ENCODE measurements at regions not wholly inside any gene's neighbourhood (a gene's known extent, or its start where the extent isn't known, plus 50 kb on each side); places are given as distances from the start of the nearest gene placed in this dataset.
"Not testable (repeated sequence)": the region's sequence is repeated elsewhere in the genome, so short reads cannot be mapped to it uniquely, and the experiment has no call there.

DNA sequence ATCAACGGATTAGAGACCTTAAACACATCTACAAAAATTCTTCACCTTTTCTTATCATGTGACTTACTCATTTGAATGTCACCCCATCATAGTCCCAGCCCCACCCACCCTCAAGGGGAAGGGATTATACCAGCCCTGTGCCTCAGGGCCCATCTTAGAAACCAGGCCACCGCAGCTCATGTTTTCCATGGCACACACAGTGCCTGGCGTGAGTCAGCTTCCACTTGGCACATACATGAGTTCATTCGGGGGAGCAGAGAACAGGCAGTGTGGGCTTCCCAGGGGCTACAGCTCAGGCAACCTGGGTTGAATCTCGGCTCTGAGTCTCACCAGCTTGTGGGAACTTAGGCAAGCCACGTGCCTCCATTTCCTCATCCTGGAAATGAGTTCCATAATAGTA is 310.6 kb downstream of the NPHP4 start:
- Histone ChIP-seq H4K91ac (ENCODE audit: low read depth, low read length, poor library complexity) (no peak overlapping the region), H2BK120ac (ENCODE audit: low read depth, low read length) (no peak overlapping the region), H3K9ac (ENCODE audit: low read depth, low read length, poor library complexity) (no peak overlapping the region), H3K23ac (ENCODE audit: low read depth, low read length, poor library complexity) (no peak overlapping the region), H3K14ac (ENCODE audit: low read length) (no peak overlapping the region), H3K4me1 (ENCODE audit: control insufficient read depth in 2 of 2, insufficient read depth in 1 of 2, low read depth in 1 of 2, low read length in 2 of 2) (no peaks in the 10 kb centered on the region), H3K9me3 (replicated peaks in 1 of 2; ENCODE audit: control insufficient read depth in 2 of 2, insufficient read depth in 1 of 2, low read depth in 1 of 2, low read length in 2 of 2) (no peaks in the 10 kb centered on the region), H3K79me1 (ENCODE audit: low read depth, low read length) (no peaks in the 10 kb centered on the region), H2BK12ac (ENCODE audit: low read length) (no peak overlapping the region), H2AFZ (ENCODE audit: low read length) (no peak overlapping the region), H3K27me3 (ENCODE audit: control insufficient read depth in 3 of 3, insufficient read depth in 3 of 3, low read depth in 1 of 3, low read length in 3 of 3) (peaks cover 0 to 6% (median 0%) of the 10 kb centered on the region in 3 experiments), H2BK15ac (ENCODE audit: low read length) (no peak overlapping the region), H4K8ac (ENCODE audit: low read depth, low read length) (no peak overlapping the region), H3K4me2 (ENCODE audit: insufficient read depth, low read length, poor library complexity, severe bottlenecking) (no peak overlapping the region), H3K18ac (ENCODE audit: low read length) (no peak overlapping the region), H3K36me3 (replicated peaks in 1 of 2; ENCODE audit: control insufficient read depth in 2 of 2, insufficient read depth in 2 of 2, low read length in 2 of 2) (no peaks in the 10 kb centered on the region), H3K27ac (replicated peaks; ENCODE audit: low read length) (no peak overlapping the region), H3K4ac (ENCODE audit: low read length) (no peak overlapping the region), H2BK5ac (ENCODE audit: low read length) (no peak overlapping the region), H3K4me3 (ENCODE audit: low read length in 2 of 2) (no peak overlapping the region), H2AK5ac (ENCODE audit: low read depth, low read length) (no peak overlapping the region)
- DNase-seq (ENCODE audit: low spot score), result no peak
- no CpG with 5 or more reads among the region's 6 CpGs for WGBS, 2 donors (ENCODE audit: extremely low coverage in 2 of 2, insufficient read length in 2 of 2, insufficient replicate concordance in 1 of 2)

DNA sequence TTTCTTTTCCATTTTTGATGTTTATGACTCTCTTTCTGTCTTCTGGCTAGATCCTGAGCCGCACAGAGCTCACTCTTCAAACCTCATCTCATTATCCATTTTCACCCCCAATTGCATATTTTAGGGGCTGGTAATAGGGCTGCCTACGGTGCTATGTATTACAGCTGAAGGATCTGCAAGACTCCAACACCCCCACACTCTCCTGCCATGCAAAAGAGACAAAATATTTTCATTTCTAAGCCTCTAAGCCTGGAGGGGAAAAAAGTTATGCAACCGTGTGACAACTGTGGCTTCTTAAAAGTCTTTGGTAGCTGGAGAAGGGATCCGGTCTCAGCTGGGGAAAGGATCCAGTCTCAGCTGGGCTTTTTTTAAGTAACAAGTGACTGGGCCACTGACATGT is 311.6 kb downstream of the NPHP4 start:
- Histone ChIP-seq H3K4me3 (ENCODE audit: low read length in 2 of 2) (no peak overlapping the region), H3K4me2 (ENCODE audit: insufficient read depth, low read length, poor library complexity, severe bottlenecking) (no peak overlapping the region), H2AFZ (ENCODE audit: low read length) (no peak overlapping the region), H3K79me1 (ENCODE audit: low read depth, low read length) (no peaks in the 10 kb centered on the region), H2BK12ac (ENCODE audit: low read length) (no peak overlapping the region), H3K9ac (ENCODE audit: low read depth, low read length, poor library complexity) (no peak overlapping the region), H2AK5ac (ENCODE audit: low read depth, low read length) (no peak overlapping the region), H3K9me3 (replicated peaks in 1 of 2; ENCODE audit: control insufficient read depth in 2 of 2, insufficient read depth in 1 of 2, low read depth in 1 of 2, low read length in 2 of 2) (no peaks in the 10 kb centered on the region), H2BK5ac (ENCODE audit: low read length) (no peak overlapping the region), H3K14ac (ENCODE audit: low read length) (no peak overlapping the region), H3K4ac (ENCODE audit: low read length) (no peak overlapping the region), H3K36me3 (replicated peaks in 1 of 2; ENCODE audit: control insufficient read depth in 2 of 2, insufficient read depth in 2 of 2, low read length in 2 of 2) (no peaks in the 10 kb centered on the region), H3K23ac (ENCODE audit: low read depth, low read length, poor library complexity) (no peak overlapping the region), H3K27me3 (ENCODE audit: control insufficient read depth in 3 of 3, insufficient read depth in 3 of 3, low read depth in 1 of 3, low read length in 3 of 3) (peaks cover 0 to 6% (median 0%) of the 10 kb centered on the region in 3 experiments), H2BK120ac (ENCODE audit: low read depth, low read length) (no peak overlapping the region), H3K18ac (ENCODE audit: low read length) (no peak overlapping the region), H2BK15ac (ENCODE audit: low read length) (no peak overlapping the region), H4K91ac (ENCODE audit: low read depth, low read length, poor library complexity) (no peak overlapping the region), H3K27ac (replicated peaks; ENCODE audit: low read length) (no peak overlapping the region), H4K8ac (ENCODE audit: low read depth, low read length) (no peak overlapping the region), H3K4me1 (ENCODE audit: control insufficient read depth in 2 of 2, insufficient read depth in 1 of 2, low read depth in 1 of 2, low read length in 2 of 2) (no peaks in the 10 kb centered on the region)
- no CpG with 5 or more reads among the region's 4 CpGs for WGBS, 2 donors (ENCODE audit: extremely low coverage in 2 of 2, insufficient read length in 2 of 2, insufficient replicate concordance in 1 of 2)
- no peak for DNase-seq (ENCODE audit: low spot score)

DNA sequence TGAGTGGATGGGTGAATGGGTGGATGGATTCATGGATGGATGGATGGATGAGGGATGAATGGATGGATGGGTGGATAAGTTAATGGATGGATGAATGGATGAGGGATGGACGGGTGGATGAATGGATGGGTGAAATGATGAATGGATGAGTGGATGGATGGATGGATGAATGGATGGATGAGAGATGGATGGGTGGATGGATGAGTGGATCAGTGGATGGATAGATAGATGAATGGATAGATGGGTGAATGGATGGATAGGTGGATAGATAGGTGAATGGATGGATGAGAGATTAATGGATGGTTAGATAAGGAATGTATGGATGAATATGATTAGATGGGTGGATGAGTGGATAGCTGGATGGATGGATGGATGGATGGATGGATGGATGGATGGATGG is 313.5 kb downstream of the NPHP4 start:
- H3K23ac ChIP-seq (ENCODE audit: low read depth, low read length, poor library complexity), result no peak overlapping the region
- no peak overlapping the region for H2BK120ac ChIP-seq (ENCODE audit: low read depth, low read length)
- no peaks in the 10 kb centered on the region for H3K9me3 ChIP-seq (replicated peaks in 1 of 2; ENCODE audit: control insufficient read depth in 2 of 2, insufficient read depth in 1 of 2, low read depth in 1 of 2, low read length in 2 of 2)
- H3K4me2 ChIP-seq (ENCODE audit: insufficient read depth, low read length, poor library complexity, severe bottlenecking), result no peak overlapping the region
- 100% methylated on average over 1 of the region's 1 CpG for WGBS, 2 donors (ENCODE audit: extremely low coverage in 2 of 2, insufficient read length in 2 of 2, insufficient replicate concordance in 1 of 2)
- H2BK15ac ChIP-seq (ENCODE audit: low read length), result no peak overlapping the region
- H3K14ac ChIP-seq (ENCODE audit: low read length), result no peak overlapping the region
- H3K9ac ChIP-seq (ENCODE audit: low read depth, low read length, poor library complexity), result no peak overlapping the region
- H2BK5ac ChIP-seq (ENCODE audit: low read length), result no peak overlapping the region
- no peak overlapping the region for H2BK12ac ChIP-seq (ENCODE audit: low read length)
- H3K27me3 ChIP-seq (ENCODE audit: control insufficient read depth in 3 of 3, insufficient read depth in 3 of 3, low read depth in 1 of 3, low read length in 3 of 3), result peaks cover 0 to 6% (median 0%) of the 10 kb centered on the region in 3 experiments
- no peak overlapping the region for H3K18ac ChIP-seq (ENCODE audit: low read length)
- no peak overlapping the region for H3K4ac ChIP-seq (ENCODE audit: low read length)
- H3K36me3 ChIP-seq (replicated peaks in 1 of 2; ENCODE audit: control insufficient read depth in 2 of 2, insufficient read depth in 2 of 2, low read length in 2 of 2), result no peaks in the 10 kb centered on the region
- no peak overlapping the region for H4K8ac ChIP-seq (ENCODE audit: low read depth, low read length)
- no peaks in the 10 kb centered on the region for H3K79me1 ChIP-seq (ENCODE audit: low read depth, low read length)
- H3K27ac ChIP-seq (replicated peaks; ENCODE audit: low read length), result no peak overlapping the region
- H4K91ac ChIP-seq (ENCODE audit: low read depth, low read length, poor library complexity), result no peak overlapping the region
- no peak for DNase-seq (ENCODE audit: low spot score)
- H3K4me1 ChIP-seq (ENCODE audit: control insufficient read depth in 2 of 2, insufficient read depth in 1 of 2, low read depth in 1 of 2, low read length in 2 of 2), result no peaks in the 10 kb centered on the region
- no peak overlapping the region for H2AFZ ChIP-seq (ENCODE audit: low read length)
- H3K4me3 ChIP-seq (ENCODE audit: low read length in 2 of 2), result no peak overlapping the region
- H2AK5ac ChIP-seq (ENCODE audit: low read depth, low read length), result no peak overlapping the region

DNA sequence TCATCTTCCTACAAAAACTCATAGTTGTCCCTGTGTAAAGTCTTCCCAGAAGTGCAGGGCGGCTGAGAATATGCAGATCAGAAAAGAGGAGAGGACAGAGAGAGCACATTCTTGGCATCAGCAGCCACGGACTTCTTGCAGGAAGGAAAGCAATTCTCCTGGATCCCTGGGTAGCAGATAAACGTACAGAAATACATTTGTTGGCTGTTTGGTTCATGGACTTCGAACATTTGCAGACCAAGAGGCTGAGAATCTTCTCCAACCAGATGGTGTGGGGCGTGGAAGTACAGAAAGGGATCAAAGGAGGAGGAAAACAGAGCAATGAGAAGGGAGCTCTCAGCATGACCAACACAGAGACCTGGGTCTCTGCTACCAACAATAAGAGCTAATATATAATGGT is 319.9 kb downstream of the NPHP4 start:
- not testable (repeated sequence) for H3K23ac ChIP-seq (ENCODE audit: low read depth, low read length, poor library complexity); H2AK5ac ChIP-seq (ENCODE audit: low read depth, low read length); H2BK120ac ChIP-seq (ENCODE audit: low read depth, low read length); H3K79me1 ChIP-seq (ENCODE audit: low read depth, low read length); H3K18ac ChIP-seq (ENCODE audit: low read length); DNase-seq (ENCODE audit: low spot score); H2AFZ ChIP-seq (ENCODE audit: low read length); H3K4me3 ChIP-seq (ENCODE audit: low read length in 2 of 2); H2BK15ac ChIP-seq (ENCODE audit: low read length); H3K9ac ChIP-seq (ENCODE audit: low read depth, low read length, poor library complexity); H4K91ac ChIP-seq (ENCODE audit: low read depth, low read length, poor library complexity); H3K27me3 ChIP-seq (ENCODE audit: control insufficient read depth in 3 of 3, insufficient read depth in 3 of 3, low read depth in 1 of 3, low read length in 3 of 3); H2BK5ac ChIP-seq (ENCODE audit: low read length); H3K14ac ChIP-seq (ENCODE audit: low read length); H3K36me3 ChIP-seq (replicated peaks in 1 of 2; ENCODE audit: control insufficient read depth in 2 of 2, insufficient read depth in 2 of 2, low read length in 2 of 2); H3K9me3 ChIP-seq (replicated peaks in 1 of 2; ENCODE audit: control insufficient read depth in 2 of 2, insufficient read depth in 1 of 2, low read depth in 1 of 2, low read length in 2 of 2); H2BK12ac ChIP-seq (ENCODE audit: low read length); H3K4me1 ChIP-seq (ENCODE audit: control insufficient read depth in 2 of 2, insufficient read depth in 1 of 2, low read depth in 1 of 2, low read length in 2 of 2); H3K27ac ChIP-seq (replicated peaks; ENCODE audit: low read length); H3K4me2 ChIP-seq (ENCODE audit: insufficient read depth, low read length, poor library complexity, severe bottlenecking); H3K4ac ChIP-seq (ENCODE audit: low read length); H4K8ac ChIP-seq (ENCODE audit: low read depth, low read length)
- no CpG with 5 or more reads among the region's 5 CpGs for WGBS, 2 donors (ENCODE audit: extremely low coverage in 2 of 2, insufficient read length in 2 of 2, insufficient replicate concordance in 1 of 2)
